Osteoblast (primary cell): ENCODE measurements at regions not wholly inside any gene's neighbourhood (a gene's known extent, or its start where the extent isn't known, plus 50 kb on each side); places are given as distances from the start of the nearest gene placed in this dataset.
"Not testable (repeated sequence)": the region's sequence is repeated elsewhere in the genome, so short reads cannot be mapped to it uniquely, and the experiment has no call there.

ENCODE experiments used
- DNase-seq: peaks from one replicate; pipeline ENCODE4 v3.0.0; 2011; ENCODE audit warnings: low spot score, mixed read lengths; ENCODE audit not compliant: insufficient read length; ENCODE audit errors: missing footprints
- H2AFZ ChIP-seq: 2 replicates; pipeline ENCODE4 v1.6.0; 2011; ENCODE audit warnings: mild to moderate bottlenecking, low read length
- H3K27ac ChIP-seq: 2 replicates; pipeline ENCODE4 v1.5.1; 2011; ENCODE audit warnings: mild to moderate bottlenecking, low read depth, low read length, moderate library complexity
- H3K27me3 ChIP-seq: 2 replicates; pipeline ENCODE4 v1.6.0; 2012; ENCODE audit warnings: mild to moderate bottlenecking, control low read depth, inconsistent platforms, low read length, moderate library complexity; ENCODE audit not compliant: insufficient read depth
- H3K36me3 ChIP-seq: 2 replicates; pipeline ENCODE4 v1.5.1; 2011; ENCODE audit warnings: mild to moderate bottlenecking, low read length, control low read depth, moderate library complexity; ENCODE audit not compliant: insufficient read depth
- H3K4me1 ChIP-seq: 2 replicates; pipeline ENCODE4 v1.5.1; 2011; ENCODE audit warnings: mild to moderate bottlenecking, low read length, control low read depth, moderate library complexity; ENCODE audit not compliant: insufficient read depth
- H3K4me2 ChIP-seq: 2 replicates; pipeline ENCODE4 v1.6.0; 2011; ENCODE audit warnings: mild to moderate bottlenecking, low read length; ENCODE audit not compliant: insufficient read depth
- H3K4me3 ChIP-seq: fragments of 200-600 bp; sonication (generic); 3 replicates; pipeline ENCODE4 v1.5.1; 2012; ENCODE audit warnings: mild to moderate bottlenecking, low read length, inconsistent platforms; ENCODE audit not compliant: insufficient read depth
- H3K79me2 ChIP-seq: 2 replicates; pipeline ENCODE4 v1.6.0; 2012; ENCODE audit warnings: mild to moderate bottlenecking, low read length, control low read depth, inconsistent platforms; ENCODE audit not compliant: insufficient read depth
- H3K9me3 ChIP-seq: 2 replicates; pipeline ENCODE4 v1.5.1; 2011; ENCODE audit warnings: low read depth, low read length, control low read depth
- H4K20me1 ChIP-seq: 2 replicates; pipeline ENCODE4 v1.6.0; 2012; ENCODE audit warnings: mild to moderate bottlenecking, low read length, control low read depth; ENCODE audit not compliant: insufficient read depth
- TF ChIP-seq, protein P1 (sequence below): IDR thresholded peaks from 2 replicates; pipeline ENCODE4 v1.5.1; 2011; ENCODE audit warnings: mild to moderate bottlenecking, low read depth, low read length, moderate library complexity; ENCODE audit errors: extremely low read depth

GRCh38 chr17:74126959-74127358 lies 76.5 kb upstream of the RPL38 start:
- Histone ChIP-seq H3K36me3 (no peaks in the 10 kb centered on the region), H3K79me2 (no peaks in the 10 kb centered on the region), H3K27ac (no peak overlapping the region), H3K4me1 (peaks cover 3% of the 10 kb centered on the region), H4K20me1 (no peaks in the 10 kb centered on the region), H3K4me2 (no peak overlapping the region), H3K27me3 (no peaks in the 10 kb centered on the region), H3K4me3 (no peak overlapping the region), H2AFZ (no peak overlapping the region), H3K9me3 (no peaks in the 10 kb centered on the region)
- TF ChIP-seq, protein P1, sequence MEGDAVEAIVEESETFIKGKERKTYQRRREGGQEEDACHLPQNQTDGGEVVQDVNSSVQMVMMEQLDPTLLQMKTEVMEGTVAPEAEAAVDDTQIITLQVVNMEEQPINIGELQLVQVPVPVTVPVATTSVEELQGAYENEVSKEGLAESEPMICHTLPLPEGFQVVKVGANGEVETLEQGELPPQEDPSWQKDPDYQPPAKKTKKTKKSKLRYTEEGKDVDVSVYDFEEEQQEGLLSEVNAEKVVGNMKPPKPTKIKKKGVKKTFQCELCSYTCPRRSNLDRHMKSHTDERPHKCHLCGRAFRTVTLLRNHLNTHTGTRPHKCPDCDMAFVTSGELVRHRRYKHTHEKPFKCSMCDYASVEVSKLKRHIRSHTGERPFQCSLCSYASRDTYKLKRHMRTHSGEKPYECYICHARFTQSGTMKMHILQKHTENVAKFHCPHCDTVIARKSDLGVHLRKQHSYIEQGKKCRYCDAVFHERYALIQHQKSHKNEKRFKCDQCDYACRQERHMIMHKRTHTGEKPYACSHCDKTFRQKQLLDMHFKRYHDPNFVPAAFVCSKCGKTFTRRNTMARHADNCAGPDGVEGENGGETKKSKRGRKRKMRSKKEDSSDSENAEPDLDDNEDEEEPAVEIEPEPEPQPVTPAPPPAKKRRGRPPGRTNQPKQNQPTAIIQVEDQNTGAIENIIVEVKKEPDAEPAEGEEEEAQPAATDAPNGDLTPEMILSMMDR, result no peak
- DNase-seq, result no peak

GRCh38 chr17:74128456-74129211 lies 74.8 kb upstream of the RPL38 start:
- Histone ChIP-seq H3K9me3 (no peaks in the 10 kb centered on the region), H4K20me1 (no peaks in the 10 kb centered on the region), H2AFZ (no peak overlapping the region), H3K4me3 (no peak overlapping the region), H3K36me3 (no peaks in the 10 kb centered on the region), H3K4me1 (no peaks in the 10 kb centered on the region), H3K4me2 (no peak overlapping the region), H3K27me3 (no peaks in the 10 kb centered on the region), H3K79me2 (no peaks in the 10 kb centered on the region), H3K27ac (no peak overlapping the region)
- TF ChIP-seq, protein P1, result no peak
- DNase-seq, result no peak

DNA sequence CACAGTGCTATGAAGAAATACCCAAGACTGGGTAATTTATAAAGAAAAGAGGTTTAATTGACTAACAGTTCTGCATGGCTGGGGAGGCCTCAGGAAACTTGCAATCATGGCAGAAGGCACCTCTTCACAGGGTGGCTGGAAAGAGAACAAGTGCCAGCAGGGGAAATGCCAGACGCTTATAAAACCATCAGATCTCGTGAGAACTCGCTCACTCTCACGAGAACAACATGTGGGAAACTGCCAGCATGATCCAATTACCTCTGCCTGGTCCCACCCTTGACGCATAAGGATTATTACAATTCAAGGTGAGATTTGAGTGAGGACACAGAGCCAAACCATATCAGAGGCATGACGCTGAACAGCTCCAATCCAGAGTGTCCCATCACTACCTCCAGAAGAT lies 73.7 kb upstream of the RPL38 start:
- H2AFZ ChIP-seq, H3K4me2 ChIP-seq, H3K4me3 ChIP-seq, DNase-seq, H3K4me1 ChIP-seq, H3K36me3 ChIP-seq, H3K27ac ChIP-seq, H3K27me3 ChIP-seq, H3K9me3 ChIP-seq, H3K79me2 ChIP-seq, H4K20me1 ChIP-seq: not testable (repeated sequence)

- TF ChIP-seq, protein P1, result no peak
- H3K27ac ChIP-seq, result no peak overlapping the region
- no peaks in the 10 kb centered on the region for H3K9me3 ChIP-seq
- no peak overlapping the region for H3K4me3 ChIP-seq
- H2AFZ ChIP-seq, result no peak overlapping the region
- no peaks in the 10 kb centered on the region for H3K79me2 ChIP-seq
- H3K4me2 ChIP-seq, result no peak overlapping the region
- no peaks in the 10 kb centered on the region for H4K20me1 ChIP-seq
- no peaks in the 10 kb centered on the region for H3K4me1 ChIP-seq
- no peak for DNase-seq
- no peaks in the 10 kb centered on the region for H3K36me3 ChIP-seq
- no peaks in the 10 kb centered on the region for H3K27me3 ChIP-seq
These were observed 73.2 kb upstream of the RPL38 start for GRCh38 chr17:74130276-74130675.
